Trophoblast cell (in vitro differentiated cells and primary cell): ENCODE measurements at regions not wholly inside any gene's neighbourhood (a gene's known extent, or its start where the extent isn't known, plus 50 kb on each side); places are given as distances from the start of the nearest gene placed in this dataset.

Experiments
- DNase-seq, 2 donors: peaks; one replicate each; pipeline ENCODE4 v3.0.0-alpha.2; 2016
- H2AFZ ChIP-seq: 2 replicates; pipeline ENCODE4 v1.6.1; 2013; ENCODE audit warnings: low read length, moderate library complexity, mild to moderate bottlenecking; ENCODE audit not compliant: insufficient read depth, poor library complexity
- H2AK5ac ChIP-seq: 2 replicates; pipeline ENCODE4 v1.6.1; 2013; ENCODE audit warnings: mild to moderate bottlenecking, low read length
- H2BK120ac ChIP-seq: 2 replicates; pipeline ENCODE4 v1.6.1; 2013; ENCODE audit warnings: low read length, mild to moderate bottlenecking, moderate library complexity; ENCODE audit not compliant: insufficient read depth, poor library complexity
- H2BK12ac ChIP-seq: 2 replicates; pipeline ENCODE4 v1.6.1; 2013; ENCODE audit warnings: mild to moderate bottlenecking, low read length, moderate library complexity
- H2BK5ac ChIP-seq: 2 replicates; pipeline ENCODE4 v1.6.1; 2013; ENCODE audit warnings: low read length, low read depth, moderate library complexity, mild to moderate bottlenecking; ENCODE audit not compliant: poor library complexity
- H3K14ac ChIP-seq: 2 replicates; pipeline ENCODE4 v1.6.1; 2013; ENCODE audit warnings: mild to moderate bottlenecking, low read length
- H3K18ac ChIP-seq: 2 replicates; pipeline ENCODE4 v1.6.1; 2013; ENCODE audit warnings: mild to moderate bottlenecking, low read length
- H3K23ac ChIP-seq: 2 replicates; pipeline ENCODE4 v1.6.1; 2013; ENCODE audit warnings: low read length
- H3K27ac ChIP-seq: 2 replicates; pipeline ENCODE4 v1.5.1; 2013; ENCODE audit warnings: low read depth, mild to moderate bottlenecking, inconsistent platforms, low read length, moderate library complexity
- H3K27me3 ChIP-seq: 2 replicates; pipeline ENCODE4 v1.6.1; 2013; ENCODE audit warnings: inconsistent platforms, mild to moderate bottlenecking, low read length, moderate library complexity; ENCODE audit not compliant: insufficient read depth
- H3K36me3 ChIP-seq, 2 experiments: 1 replicate in 1 of 2; 2 replicates in 1 of 2; pipeline ENCODE4 v1.6.1; 2013; ENCODE audit warnings: low read length in 2 of 2, mild to moderate bottlenecking in 2 of 2, moderate library complexity in 1 of 2; ENCODE audit not compliant: insufficient read depth in 2 of 2, control insufficient read depth in 1 of 2
- H3K4ac ChIP-seq: 2 replicates; pipeline ENCODE4 v1.6.1; 2013; ENCODE audit warnings: low read depth, mild to moderate bottlenecking, low read length, moderate library complexity
- H3K4me1 ChIP-seq, 2 experiments: 1 replicate in 1 of 2; 2 replicates in 1 of 2; pipeline ENCODE4 v1.6.1; 2013; ENCODE audit warnings: low read length in 2 of 2, mild to moderate bottlenecking in 2 of 2, moderate library complexity in 1 of 2; ENCODE audit not compliant: insufficient read depth in 2 of 2, control insufficient read depth in 1 of 2
- H3K4me2 ChIP-seq: 2 replicates; pipeline ENCODE4 v1.6.1; 2013; ENCODE audit warnings: inconsistent platforms, mild to moderate bottlenecking, low read length, moderate library complexity
- H3K4me3 ChIP-seq: 2 replicates; pipeline ENCODE4 v1.5.1; 2013; ENCODE audit warnings: mild to moderate bottlenecking, low read depth, low read length, inconsistent platforms
- H3K79me1 ChIP-seq: one replicate; pipeline ENCODE4 v1.6.1; 2013; ENCODE audit warnings: low read length
- H3K79me2 ChIP-seq: 2 replicates; pipeline ENCODE4 v1.6.1; 2013; ENCODE audit warnings: low read length, mild to moderate bottlenecking; ENCODE audit not compliant: control insufficient read depth, insufficient read depth, poor library complexity
- H3K9ac ChIP-seq: 2 replicates; pipeline ENCODE4 v1.6.1; 2013; ENCODE audit warnings: mild to moderate bottlenecking, low read length
- H3K9me3 ChIP-seq: 2 replicates; pipeline ENCODE4 v1.6.1; 2013; ENCODE audit warnings: low read depth, mild to moderate bottlenecking, control low read depth, inconsistent platforms, low read length; ENCODE audit not compliant: insufficient read depth
- H4K12ac ChIP-seq: 2 replicates; pipeline ENCODE4 v1.6.1; 2013; ENCODE audit warnings: low read depth, mild to moderate bottlenecking, low read length, moderate library complexity
- H4K8ac ChIP-seq: 2 replicates; pipeline ENCODE4 v1.6.1; 2013; ENCODE audit warnings: low read depth, mild to moderate bottlenecking, low read length, moderate library complexity
- H4K91ac ChIP-seq: one replicate; pipeline ENCODE4 v1.6.1; 2013; ENCODE audit warnings: low read depth, mild to moderate bottlenecking, low read length, moderate library complexity
- WGBS: extraction: QIAGEN DNeasy Blood & Tissue Kit; methylation state at CpG from one replicate; pipeline ENCODE4 v1.1.7; 2013; ENCODE audit warnings: missing lambda C conversion rate; ENCODE audit not compliant: insufficient read length, insufficient coverage; ENCODE audit errors: extremely low coverage; 5-methylcytosine and 5-hydroxymethylcytosine counted together

DNA sequence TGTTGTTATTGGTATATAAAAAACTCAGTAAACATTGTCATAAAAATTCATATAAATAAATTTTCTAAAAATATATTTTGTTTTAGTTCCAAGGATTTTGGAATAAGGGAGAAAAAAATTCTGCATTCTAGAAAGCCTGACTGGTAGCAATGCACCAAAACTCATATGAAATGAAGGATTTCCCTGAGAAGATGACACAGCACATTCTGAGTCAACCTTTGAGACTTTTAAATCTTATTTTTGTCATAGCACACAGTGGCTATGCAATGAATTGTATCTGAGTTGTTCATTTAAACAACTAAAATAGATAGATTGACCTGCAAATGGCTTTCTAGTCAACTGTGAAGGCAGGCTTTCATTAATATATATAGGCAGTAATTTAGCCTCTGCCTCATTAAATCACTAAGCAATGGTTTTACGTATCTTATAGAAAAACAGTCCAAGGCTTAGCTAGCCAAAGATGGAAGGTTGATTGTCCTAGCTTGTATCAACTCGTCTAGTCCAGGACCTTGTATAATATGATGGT is 239.1 kb upstream of the NEIL3 start:
- H3K4me2 ChIP-seq, result no peak overlapping the region

GRCh38 chr4:177077095-177077971 is 232.3 kb upstream of the NEIL3 start:
- no peak overlapping the region for H3K4me3 ChIP-seq
- no peaks in the 10 kb centered on the region for H3K79me2 ChIP-seq
- no peak overlapping the region for H3K14ac ChIP-seq
- WGBS, result 100% methylated on average over 1 of the region's 4 CpGs
- no peaks in the 10 kb centered on the region for H3K36me3 ChIP-seq
- no peak overlapping the region for H3K27ac ChIP-seq
- no peak overlapping the region for H2AK5ac ChIP-seq
- no peak overlapping the region for H2BK12ac ChIP-seq
- no peaks in the 10 kb centered on the region for H3K4me1 ChIP-seq
- no peak for DNase-seq
- H3K9me3 ChIP-seq, result no peaks in the 10 kb centered on the region
- no peak overlapping the region for H2BK120ac ChIP-seq
- H3K4me2 ChIP-seq, result no peak overlapping the region
- H4K91ac ChIP-seq, result no peak overlapping the region
- no peaks in the 10 kb centered on the region for H3K79me1 ChIP-seq
- no peak overlapping the region for H2AFZ ChIP-seq
- H3K4ac ChIP-seq, result no peak overlapping the region
- H3K9ac ChIP-seq, result no peak overlapping the region
- no peak overlapping the region for H3K23ac ChIP-seq
- no peak overlapping the region for H3K18ac ChIP-seq
- no peak overlapping the region for H4K8ac ChIP-seq
- no peaks in the 10 kb centered on the region for H3K27me3 ChIP-seq
- no peak overlapping the region for H4K12ac ChIP-seq
- H2BK5ac ChIP-seq, result no peak overlapping the region

More for the DNA sequence above, 239.1 kb upstream of the NEIL3 start:
- Histone ChIP-seq H2BK120ac (no peak overlapping the region), H3K27ac (no peak overlapping the region), H4K8ac (no peak overlapping the region), H3K4me3 (no peak overlapping the region), H4K12ac (no peak overlapping the region), H2BK5ac (no peak overlapping the region), H4K91ac (no peak overlapping the region), H3K79me1 (no peaks in the 10 kb centered on the region), H3K79me2 (no peaks in the 10 kb centered on the region), H3K9ac (no peak overlapping the region), H3K4ac (no peak overlapping the region), H3K4me1 (no peaks in the 10 kb centered on the region), H3K27me3 (no peaks in the 10 kb centered on the region), H3K9me3 (no peaks in the 10 kb centered on the region), H2AFZ (no peak overlapping the region), H3K23ac (no peak overlapping the region), H2BK12ac (no peak overlapping the region), H3K14ac (no peak overlapping the region), H3K18ac (no peak overlapping the region), H3K36me3 (no peaks in the 10 kb centered on the region), H2AK5ac (no peak overlapping the region)
- no peak for DNase-seq
- no CpG with 5 or more reads among the region's 2 CpGs for WGBS

DNA sequence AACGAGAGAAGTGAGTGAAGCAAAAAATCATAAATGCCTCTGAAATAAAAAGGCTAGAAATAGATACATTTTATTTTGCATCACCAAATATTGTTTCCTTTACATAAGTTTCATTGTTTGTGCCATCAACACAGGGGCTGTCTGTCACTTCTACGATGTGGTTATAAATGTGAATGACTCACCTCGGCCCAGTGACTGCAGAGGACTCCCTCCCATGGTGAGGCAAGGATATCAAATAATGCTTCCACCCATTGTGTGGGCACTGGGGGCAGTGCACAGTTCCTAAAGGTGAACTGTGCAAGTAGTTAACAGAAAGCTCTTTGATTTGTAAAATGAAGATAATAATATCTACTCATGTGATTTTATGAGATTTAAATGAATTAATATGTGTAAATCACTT is 230.3 kb upstream of the NEIL3 start:
- H2BK120ac ChIP-seq, result no peak overlapping the region
- H3K79me1 ChIP-seq, result no peaks in the 10 kb centered on the region
- H3K18ac ChIP-seq, result no peak overlapping the region
- H3K14ac ChIP-seq, result no peak overlapping the region
- no peak overlapping the region for H4K91ac ChIP-seq
- H2AFZ ChIP-seq, result no peak overlapping the region
- no peak overlapping the region for H3K4ac ChIP-seq
- no peaks in the 10 kb centered on the region for H3K9me3 ChIP-seq
- no peak overlapping the region for H4K12ac ChIP-seq
- no peak overlapping the region for H3K4me3 ChIP-seq
- H3K27me3 ChIP-seq, result no peaks in the 10 kb centered on the region
- no peak overlapping the region for H3K27ac ChIP-seq
- H3K4me2 ChIP-seq, result no peak overlapping the region
- no peak overlapping the region for H2BK5ac ChIP-seq
- WGBS, result no CpG with 5 or more reads among the region's 3 CpGs
- no peak for DNase-seq
- H2AK5ac ChIP-seq, result no peak overlapping the region
- no peak overlapping the region for H3K9ac ChIP-seq
- H2BK12ac ChIP-seq, result no peak overlapping the region
- no peak overlapping the region for H3K23ac ChIP-seq
- H3K79me2 ChIP-seq, result no peaks in the 10 kb centered on the region
- H3K36me3 ChIP-seq, result no peaks in the 10 kb centered on the region
- H3K4me1 ChIP-seq, result no peaks in the 10 kb centered on the region
- H4K8ac ChIP-seq, result no peak overlapping the region

DNA sequence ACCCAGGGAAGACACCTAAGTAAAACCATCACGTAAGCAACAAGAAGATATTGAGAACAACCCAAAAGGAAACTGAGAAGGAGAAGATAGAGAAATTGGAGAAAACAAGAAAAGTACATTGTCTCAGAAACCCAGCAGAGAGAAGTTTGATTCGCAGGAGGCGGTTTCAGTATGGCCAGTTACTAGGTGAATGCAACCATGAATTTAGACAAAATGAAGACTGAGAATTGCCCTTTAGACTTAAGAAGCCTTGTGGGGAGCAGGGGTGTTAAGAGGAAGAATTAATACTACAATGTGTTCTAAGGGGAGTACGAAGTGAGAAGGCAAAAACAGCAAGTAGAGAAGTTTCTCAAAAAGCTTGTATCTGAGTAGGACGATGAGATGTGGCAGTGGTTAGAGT is 229.3 kb upstream of the NEIL3 start:
- Histone ChIP-seq H3K27ac (no peak overlapping the region), H3K23ac (no peak overlapping the region), H4K91ac (no peak overlapping the region), H3K18ac (no peak overlapping the region), H3K14ac (no peak overlapping the region), H2BK12ac (no peak overlapping the region), H2AFZ (no peak overlapping the region), H2BK120ac (no peak overlapping the region), H3K4me2 (no peak overlapping the region), H4K12ac (no peak overlapping the region), H3K4me1 (no peaks in the 10 kb centered on the region), H3K36me3 (no peaks in the 10 kb centered on the region), H3K4me3 (no peak overlapping the region), H2AK5ac (no peak overlapping the region), H3K79me2 (no peaks in the 10 kb centered on the region), H3K4ac (no peak overlapping the region), H3K9me3 (no peaks in the 10 kb centered on the region), H4K8ac (no peak overlapping the region), H3K9ac (no peak overlapping the region), H2BK5ac (no peak overlapping the region), H3K27me3 (no peaks in the 10 kb centered on the region), H3K79me1 (no peaks in the 10 kb centered on the region)
- WGBS, result no CpG with 5 or more reads among the region's 5 CpGs
- no peak for DNase-seq
